ENCODE measurements at regions not wholly inside any gene's neighbourhood (a gene's known extent, or its start where the extent isn't known, plus 50 kb on each side); places are given as distances from the start of the nearest gene placed in this dataset.

DNA sequence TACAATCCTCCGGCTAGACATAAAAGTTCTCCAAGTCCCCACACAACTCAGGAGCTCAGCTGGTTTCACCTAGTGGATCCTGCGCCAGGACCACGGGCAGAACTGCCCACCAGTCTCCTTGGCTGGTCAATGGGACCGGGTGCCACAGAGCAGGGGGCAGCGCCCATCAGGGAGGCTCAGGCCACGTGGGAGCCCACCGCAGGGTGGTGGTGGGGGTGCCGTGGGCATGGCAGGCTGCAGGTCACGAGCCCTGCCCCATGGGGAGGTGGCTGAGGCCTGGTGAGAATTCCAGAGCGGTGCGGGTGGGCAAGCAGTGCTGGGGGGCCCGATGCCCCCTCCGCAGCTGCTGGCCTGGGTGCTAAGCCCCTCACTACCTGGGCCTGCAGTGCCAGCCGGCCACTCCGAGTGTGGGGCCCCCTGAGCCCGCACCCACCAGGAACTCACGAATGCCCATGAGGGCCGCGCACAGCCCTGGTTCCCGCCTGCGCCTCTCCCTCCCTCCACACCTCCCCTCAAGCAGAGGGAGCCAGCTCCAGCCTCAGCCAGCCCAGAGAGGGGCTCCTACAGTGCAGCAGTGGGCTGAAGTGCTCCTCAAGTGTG, 1091.9 kb upstream of the TENM4 start:
- TF ChIP-seq, protein P1, sequence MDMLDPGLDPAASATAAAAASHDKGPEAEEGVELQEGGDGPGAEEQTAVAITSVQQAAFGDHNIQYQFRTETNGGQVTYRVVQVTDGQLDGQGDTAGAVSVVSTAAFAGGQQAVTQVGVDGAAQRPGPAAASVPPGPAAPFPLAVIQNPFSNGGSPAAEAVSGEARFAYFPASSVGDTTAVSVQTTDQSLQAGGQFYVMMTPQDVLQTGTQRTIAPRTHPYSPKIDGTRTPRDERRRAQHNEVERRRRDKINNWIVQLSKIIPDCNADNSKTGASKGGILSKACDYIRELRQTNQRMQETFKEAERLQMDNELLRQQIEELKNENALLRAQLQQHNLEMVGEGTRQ (IDR thresholded peaks at IDR 0.05; ENCODE audit: low read depth, low read length): no peak
- TF ChIP-seq RCOR1 (IDR thresholded peaks at IDR 0.05; ENCODE audit: insufficient replicate concordance, low read length) (no peak), RAD21 (IDR thresholded peaks at IDR 0.05; ENCODE audit: low read length) (no peak), MXI1 (IDR thresholded peaks at IDR 0.05; ENCODE audit: borderline replicate concordance, low read depth, low read length) (no peak), CHD1 (IDR thresholded peaks at IDR 0.05; ENCODE audit: low read depth, low read length) (no peak), RFX5 (IDR thresholded peaks at IDR 0.05; ENCODE audit: low read depth, low read length) (no peak), POLR2A (IDR thresholded peaks at IDR 0.05; ENCODE audit: low read depth, low read length) (no peak), BHLHE40 (IDR thresholded peaks at IDR 0.05; ENCODE audit: low read depth, low read length) (no peak), FOS (IDR thresholded peaks at IDR 0.05; ENCODE audit: low read depth, low read length) (no peak), MAFK (IDR thresholded peaks at IDR 0.05; ENCODE audit: low read depth, low read length) (no peak)
- TF ChIP-seq, protein P2, sequence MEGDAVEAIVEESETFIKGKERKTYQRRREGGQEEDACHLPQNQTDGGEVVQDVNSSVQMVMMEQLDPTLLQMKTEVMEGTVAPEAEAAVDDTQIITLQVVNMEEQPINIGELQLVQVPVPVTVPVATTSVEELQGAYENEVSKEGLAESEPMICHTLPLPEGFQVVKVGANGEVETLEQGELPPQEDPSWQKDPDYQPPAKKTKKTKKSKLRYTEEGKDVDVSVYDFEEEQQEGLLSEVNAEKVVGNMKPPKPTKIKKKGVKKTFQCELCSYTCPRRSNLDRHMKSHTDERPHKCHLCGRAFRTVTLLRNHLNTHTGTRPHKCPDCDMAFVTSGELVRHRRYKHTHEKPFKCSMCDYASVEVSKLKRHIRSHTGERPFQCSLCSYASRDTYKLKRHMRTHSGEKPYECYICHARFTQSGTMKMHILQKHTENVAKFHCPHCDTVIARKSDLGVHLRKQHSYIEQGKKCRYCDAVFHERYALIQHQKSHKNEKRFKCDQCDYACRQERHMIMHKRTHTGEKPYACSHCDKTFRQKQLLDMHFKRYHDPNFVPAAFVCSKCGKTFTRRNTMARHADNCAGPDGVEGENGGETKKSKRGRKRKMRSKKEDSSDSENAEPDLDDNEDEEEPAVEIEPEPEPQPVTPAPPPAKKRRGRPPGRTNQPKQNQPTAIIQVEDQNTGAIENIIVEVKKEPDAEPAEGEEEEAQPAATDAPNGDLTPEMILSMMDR (conservative IDR thresholded peaks at IDR 0.05; ENCODE audit: low read depth, low read length): no peak
